Endothelial cell of hepatic sinusoid (primary cell): ENCODE measurements at regions not wholly inside any gene's neighbourhood (a gene's known extent, or its start where the extent isn't known, plus 50 kb on each side); places are given as distances from the start of the nearest gene placed in this dataset.
"Not testable (repeated sequence)": the region's sequence is repeated elsewhere in the genome, so short reads cannot be mapped to it uniquely, and the experiment has no call there.

ENCODE experiments used
- in situ Hi-C: cut with HindIII; loops from 2 replicates; pipeline ENCODE4 v1.10.0; 2017; ENCODE audit warnings: low sequenced_read_pairs

- in situ Hi-C loops = no loop called here
Measured at GRCh38 chr1:159641221-159641620, 53.6 kb downstream of the APCS start.

GRCh38 chr1:159646687-159647086 lies 59.1 kb downstream of the APCS start:
- in situ Hi-C loops = loop anchor here (5.0 kb wide), 2 partner anchors 49 to 61 kb away; no protein-coding TSS in a partner anchor

DNA sequence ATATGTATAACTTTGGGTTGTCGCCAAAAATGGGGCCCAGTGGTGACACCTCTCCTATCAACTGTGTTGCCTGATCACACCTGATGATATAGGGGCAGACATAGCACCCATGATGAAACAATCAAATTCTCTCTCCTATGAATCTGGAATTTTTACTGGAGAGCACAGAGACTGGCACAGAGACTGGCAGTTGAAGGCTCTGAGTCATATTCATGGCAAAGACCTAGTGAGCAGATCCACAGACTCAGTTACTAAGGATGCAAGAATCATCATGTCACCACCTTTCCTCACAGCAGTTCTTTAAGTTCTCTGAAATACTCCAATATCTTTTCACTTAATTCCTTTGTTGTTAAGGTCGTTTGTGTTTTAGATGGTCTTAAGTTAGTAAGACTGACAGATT lies 60.0 kb downstream of the APCS start:
- in situ Hi-C loops = loop anchor here (5.0 kb wide), 2 partner anchors 50 to 60 kb away; no protein-coding TSS in a partner anchor

GRCh38 chr1:159652506-159652905 lies 61.9 kb downstream of the CRP start:
- in situ Hi-C loops = no loop called here

- in situ Hi-C loops = no loop called here
Measured at GRCh38 chr1:159653201-159653600, 61.2 kb downstream of the CRP start.

GRCh38 chr1:159657477-159657876 lies 56.9 kb downstream of the CRP start:
- in situ Hi-C loops = not testable (repeated sequence)
